ENCODE measurements at regions not wholly inside any gene's neighbourhood (a gene's known extent, or its start where the extent isn't known, plus 50 kb on each side); places are given as distances from the start of the nearest gene placed in this dataset.

DNA sequence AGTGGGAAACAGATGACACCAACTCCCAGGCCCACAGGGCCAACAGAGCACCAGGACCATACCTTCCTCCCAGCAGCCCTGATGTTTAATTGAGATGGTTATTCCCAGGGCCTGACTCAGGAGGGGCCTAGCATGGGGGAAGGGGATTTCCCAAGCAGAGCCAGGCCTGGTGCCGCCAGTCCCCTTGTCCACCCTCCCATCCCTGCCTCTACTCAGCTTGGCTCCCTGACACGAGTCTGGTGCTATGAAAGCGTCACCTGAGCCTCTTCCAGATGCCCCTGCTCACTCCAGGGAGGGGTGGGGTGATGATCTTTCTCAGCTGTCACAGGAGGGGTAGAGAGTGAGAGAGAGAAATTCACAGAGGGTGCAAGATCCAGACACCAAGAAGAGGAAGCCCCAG is 72.7 kb downstream of the EFNB1 start:
- H3K4me1 ChIP-seq (ENCODE audit: control insufficient read depth, low read length): no peaks in the 10 kb centered on the region
- no peaks in the 10 kb centered on the region for H3K9me3 ChIP-seq (ENCODE audit: control insufficient read depth, insufficient read depth, low read length)
- no peak overlapping the region for H3K4me2 ChIP-seq (ENCODE audit: low read length)
- H3K27ac ChIP-seq (ENCODE audit: low read depth, low read length): no peak overlapping the region
- no peak for TF ChIP-seq EZH2phosphoT487 (IDR thresholded peaks at IDR 0.05; ENCODE audit: borderline replicate concordance, low read length)
- no peak for TF ChIP-seq CTCF (IDR thresholded peaks at IDR 0.05; ENCODE audit: low read depth, low read length, poor library complexity, severe bottlenecking)
- H4K20me1 ChIP-seq (ENCODE audit: control insufficient read depth, insufficient read depth, low read depth, low read length): no peaks in the 10 kb centered on the region
- no peaks in the 10 kb centered on the region for H3F3A ChIP-seq (ENCODE audit: control insufficient read depth, insufficient read depth)
- no peaks in the 10 kb centered on the region for H3K9me2 ChIP-seq (replicated peaks; ENCODE audit: control insufficient read depth, low read length)
- no peak overlapping the region for H3K4me3 ChIP-seq (ENCODE audit: low read length)
- H3K27me3 ChIP-seq (ENCODE audit: control insufficient read depth, low read length): no peaks in the 10 kb centered on the region
- H3K36me3 ChIP-seq (ENCODE audit: control insufficient read depth, low read length): no peaks in the 10 kb centered on the region
- no peaks in the 10 kb centered on the region for H3K79me2 ChIP-seq (ENCODE audit: control insufficient read depth, low read length)

- no peaks in the 10 kb centered on the region for H3K4me1 ChIP-seq (ENCODE audit: control insufficient read depth, low read length)
- no peaks in the 10 kb centered on the region for H3K36me3 ChIP-seq (ENCODE audit: control insufficient read depth, low read length)
- no peaks in the 10 kb centered on the region for H3K27me3 ChIP-seq (ENCODE audit: control insufficient read depth, low read length)
Observed at GRCh38 chrX:68898598-68898997, 69.8 kb downstream of the EFNB1 start.

GRCh38 chrX:68897118-68897945 is 68.5 kb downstream of the EFNB1 start:
- no peak overlapping the region for H3K4me3 ChIP-seq (ENCODE audit: low read length)
- no peaks in the 10 kb centered on the region for H3K79me2 ChIP-seq (ENCODE audit: control insufficient read depth, low read length)
- no peaks in the 10 kb centered on the region for H4K20me1 ChIP-seq (ENCODE audit: control insufficient read depth, insufficient read depth, low read depth, low read length)
- no peaks in the 10 kb centered on the region for H3K9me3 ChIP-seq (ENCODE audit: control insufficient read depth, insufficient read depth, low read length)
- H3K4me2 ChIP-seq (ENCODE audit: low read length): no peak overlapping the region
- H3K4me1 ChIP-seq (ENCODE audit: control insufficient read depth, low read length): no peaks in the 10 kb centered on the region
- TF ChIP-seq CTCF (IDR thresholded peaks at IDR 0.05; ENCODE audit: low read depth, low read length, poor library complexity, severe bottlenecking): no peak
- no peak for TF ChIP-seq EZH2phosphoT487 (IDR thresholded peaks at IDR 0.05; ENCODE audit: borderline replicate concordance, low read length)
- H3K36me3 ChIP-seq (ENCODE audit: control insufficient read depth, low read length): no peaks in the 10 kb centered on the region
- no peaks in the 10 kb centered on the region for H3F3A ChIP-seq (ENCODE audit: control insufficient read depth, insufficient read depth)
- H3K9me2 ChIP-seq (replicated peaks; ENCODE audit: control insufficient read depth, low read length): no peaks in the 10 kb centered on the region
- H3K27me3 ChIP-seq (ENCODE audit: control insufficient read depth, low read length): no peaks in the 10 kb centered on the region
- no peak overlapping the region for H3K27ac ChIP-seq (ENCODE audit: low read depth, low read length)

More at GRCh38 chrX:68898598-68898997, 69.8 kb downstream of the EFNB1 start:
- no peaks in the 10 kb centered on the region for H3K79me2 ChIP-seq (ENCODE audit: control insufficient read depth, low read length)
- no peak overlapping the region for H3K27ac ChIP-seq (ENCODE audit: low read depth, low read length)
- TF ChIP-seq CTCF (IDR thresholded peaks at IDR 0.05; ENCODE audit: low read depth, low read length, poor library complexity, severe bottlenecking) (no peak), EZH2phosphoT487 (IDR thresholded peaks at IDR 0.05; ENCODE audit: borderline replicate concordance, low read length) (no peak)
- no peaks in the 10 kb centered on the region for H4K20me1 ChIP-seq (ENCODE audit: control insufficient read depth, insufficient read depth, low read depth, low read length)
- H3K4me2 ChIP-seq (ENCODE audit: low read length): no peak overlapping the region
- H3K4me3 ChIP-seq (ENCODE audit: low read length): no peak overlapping the region
- H3K9me2 ChIP-seq (replicated peaks; ENCODE audit: control insufficient read depth, low read length): no peaks in the 10 kb centered on the region
- no peaks in the 10 kb centered on the region for H3K9me3 ChIP-seq (ENCODE audit: control insufficient read depth, insufficient read depth, low read length)
- no peaks in the 10 kb centered on the region for H3F3A ChIP-seq (ENCODE audit: control insufficient read depth, insufficient read depth)

Data from DOHH2 (cell line).